Daoy (cell line): ENCODE measurements at regions not wholly inside any gene's neighbourhood (a gene's known extent, or its start where the extent isn't known, plus 50 kb on each side); places are given as distances from the start of the nearest gene placed in this dataset.
"Not testable (repeated sequence)": the region's sequence is repeated elsewhere in the genome, so short reads cannot be mapped to it uniquely, and the experiment has no call there.

ENCODE experiments used
- DNase-seq: peaks from one replicate; pipeline ENCODE4 v3.0.0-alpha.2; 2015; ENCODE audit warnings: low read depth

DNA sequence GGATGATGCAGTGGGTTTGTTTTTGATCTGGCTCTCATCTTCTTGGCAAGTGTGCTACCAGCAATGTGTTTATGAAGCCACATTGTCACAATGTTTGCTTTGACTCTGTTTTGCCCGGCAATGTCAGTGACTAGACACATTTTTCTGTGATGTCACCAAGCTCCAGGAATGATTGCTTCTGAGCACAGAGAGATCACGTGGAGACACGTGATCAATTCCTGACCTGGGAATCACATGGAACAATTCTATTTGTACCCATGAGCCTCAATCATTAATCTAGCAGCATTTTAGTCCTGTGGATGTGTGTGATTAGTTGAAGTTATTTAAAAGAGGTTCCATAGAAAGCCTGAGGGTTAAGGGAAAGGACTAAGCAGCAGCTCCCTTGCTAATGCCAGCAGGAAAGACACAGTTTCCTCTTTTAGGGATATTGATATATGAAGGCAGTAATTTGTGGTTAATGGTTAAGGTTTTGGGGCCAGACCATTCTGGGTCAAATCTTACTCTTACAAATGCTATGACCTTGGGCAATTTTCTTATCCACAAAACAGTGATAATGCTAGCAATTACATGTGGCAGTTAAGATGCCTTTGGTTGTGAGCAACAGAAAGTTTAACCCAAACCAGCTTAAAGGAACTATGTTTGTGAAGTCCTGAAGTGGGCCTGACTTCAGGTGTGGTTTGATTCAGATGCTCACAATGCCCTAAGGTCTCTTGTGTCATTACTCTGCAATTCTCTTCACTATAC lies 59.0 kb downstream of the FASLG start:
- DNase-seq: no peak

- no peak for DNase-seq
Observed at GRCh38 chr1:172719066-172719627, 60.2 kb downstream of the FASLG start.

DNA sequence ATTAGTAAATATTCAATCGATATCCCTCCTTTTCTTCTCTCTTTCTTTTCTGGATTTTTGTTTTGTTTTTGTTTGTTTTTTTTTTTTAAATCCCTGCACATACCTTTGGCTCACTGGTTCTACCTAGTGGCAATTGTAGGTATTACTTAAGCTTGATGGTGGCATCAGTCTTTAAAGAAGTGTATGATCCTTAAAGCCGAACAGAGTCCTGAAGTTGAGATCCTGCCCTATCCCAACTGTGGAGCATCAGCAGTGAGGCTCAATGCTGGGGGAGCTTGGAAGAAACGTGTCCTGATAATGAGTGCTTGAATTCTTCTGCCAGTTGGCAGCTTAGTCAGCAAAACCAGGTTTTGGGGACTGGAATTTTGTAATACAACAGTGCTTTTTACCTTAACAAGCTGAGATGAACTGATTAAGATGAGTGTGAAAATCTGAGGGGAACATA lies 60.8 kb downstream of the FASLG start:
- peak; percentile 35 for DNase-seq

GRCh38 chr1:172720339-172720738 lies 61.4 kb downstream of the FASLG start:
- no peak for DNase-seq

- no peak for DNase-seq
Observed at GRCh38 chr1:172723251-172723650, 64.3 kb downstream of the FASLG start.

- no peak for DNase-seq
Observed at GRCh38 chr1:172724232-172724631, 65.3 kb downstream of the FASLG start.

GRCh38 chr1:172724765-172725613 lies 66.1 kb downstream of the FASLG start:
- no peak for DNase-seq

- DNase-seq: no peak
Observed at GRCh38 chr1:172726740-172727139, 67.8 kb downstream of the FASLG start.

GRCh38 chr1:172727275-172727857 lies 68.5 kb downstream of the FASLG start:
- DNase-seq: no peak

DNA sequence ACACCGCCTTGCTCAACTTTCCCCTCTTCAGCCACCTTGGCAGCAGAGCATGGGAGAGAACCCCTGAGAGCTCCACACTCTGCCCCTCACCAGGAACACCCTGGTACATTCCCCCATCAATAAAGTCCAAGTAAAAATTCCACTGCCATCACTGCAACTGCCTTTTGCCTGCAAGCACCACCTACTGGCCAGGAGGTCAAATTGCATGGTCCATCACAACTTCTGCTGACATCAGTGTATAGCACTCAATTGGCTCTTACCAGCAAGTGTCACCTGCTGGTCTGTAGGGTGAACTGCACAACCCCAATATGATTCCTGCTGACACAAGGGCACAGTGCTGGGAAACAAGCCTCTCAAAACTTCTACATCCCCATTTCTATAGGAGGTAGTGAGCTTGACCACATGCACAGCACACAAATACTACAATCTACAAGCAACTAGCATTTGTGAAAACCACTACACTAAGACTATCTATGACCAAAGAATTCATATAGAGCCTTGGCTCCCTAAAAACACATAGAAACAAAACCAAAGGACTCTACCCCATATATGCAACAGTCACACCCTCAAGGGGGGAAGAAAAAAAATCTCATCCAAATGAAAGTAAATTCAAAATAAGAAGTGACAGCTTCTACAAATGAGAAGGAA lies 69.2 kb downstream of the FASLG start:
- peak; percentile 44 for DNase-seq

- DNase-seq: not testable (repeated sequence)
Observed at GRCh38 chr1:172728705-172729104, 69.8 kb downstream of the FASLG start.

DNA sequence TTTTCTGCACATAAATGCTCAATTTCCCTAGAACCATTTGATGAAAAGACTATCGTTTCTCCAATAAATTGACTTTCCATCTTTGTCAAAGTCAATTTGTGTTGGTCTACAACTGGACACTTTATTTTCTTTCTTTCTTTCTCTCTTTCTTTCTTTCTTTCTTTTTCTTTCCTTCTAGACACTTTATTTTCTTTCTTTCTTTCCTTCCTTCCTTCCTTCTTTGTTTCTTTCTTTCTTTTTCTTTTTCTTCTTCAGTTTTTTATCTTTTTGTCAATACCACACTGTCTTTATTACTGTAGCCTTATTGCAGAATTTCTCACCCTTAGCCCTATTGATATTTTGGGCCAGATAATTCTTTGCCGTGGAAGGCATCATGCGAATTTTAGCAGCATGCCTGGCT lies 73.5 kb downstream of the FASLG start:
- no peak for DNase-seq

- no peak for DNase-seq
Observed at GRCh38 chr1:172733815-172734214, 74.9 kb downstream of the FASLG start.

DNA sequence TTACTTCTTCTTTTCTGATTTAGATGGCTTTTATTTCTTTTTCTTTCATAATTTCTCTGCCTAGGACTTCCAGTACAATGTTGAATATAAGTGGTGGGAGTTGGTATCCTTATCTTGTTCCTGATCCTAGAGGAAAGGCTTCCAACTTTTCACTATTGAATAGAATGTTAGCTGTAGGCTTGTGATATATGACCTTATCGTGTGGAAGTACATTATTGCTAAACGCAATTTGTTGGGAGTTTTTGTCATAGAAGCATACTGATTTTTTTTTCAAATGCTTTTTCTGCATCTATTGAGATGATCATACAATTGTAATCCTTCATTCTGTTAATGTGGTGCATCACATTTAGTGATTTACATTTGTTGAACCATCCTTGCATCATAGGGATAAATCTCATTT lies 79.5 kb downstream of the FASLG start:
- DNase-seq: no peak

- DNase-seq: peak; percentile 25
Observed at GRCh38 chr1:172742599-172743500, 83.9 kb downstream of the FASLG start.

DNA sequence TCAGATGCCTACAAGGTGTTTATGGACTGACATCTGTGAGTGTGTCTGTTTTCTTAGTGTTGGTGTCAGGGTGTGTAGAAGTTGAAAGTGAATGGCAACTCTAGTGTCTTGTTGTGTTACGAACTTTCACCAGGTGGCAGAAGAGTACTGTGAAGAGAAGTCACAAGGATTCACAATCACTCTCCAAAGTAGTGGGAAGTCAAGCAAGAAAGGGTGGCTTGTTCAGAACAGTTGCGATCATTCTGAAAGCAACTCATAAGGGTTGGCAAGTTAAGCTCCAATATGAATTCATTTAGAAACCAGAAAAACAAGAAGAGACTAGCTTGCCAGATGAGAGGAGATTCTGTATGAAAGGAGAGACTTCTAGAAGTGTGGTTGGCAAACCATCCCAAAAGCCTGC lies 86.1 kb downstream of the FASLG start:
- DNase-seq: peak; percentile 76

GRCh38 chr1:172746091-172746949 lies 87.4 kb downstream of the FASLG start:
- DNase-seq: peak; percentile 93

DNA sequence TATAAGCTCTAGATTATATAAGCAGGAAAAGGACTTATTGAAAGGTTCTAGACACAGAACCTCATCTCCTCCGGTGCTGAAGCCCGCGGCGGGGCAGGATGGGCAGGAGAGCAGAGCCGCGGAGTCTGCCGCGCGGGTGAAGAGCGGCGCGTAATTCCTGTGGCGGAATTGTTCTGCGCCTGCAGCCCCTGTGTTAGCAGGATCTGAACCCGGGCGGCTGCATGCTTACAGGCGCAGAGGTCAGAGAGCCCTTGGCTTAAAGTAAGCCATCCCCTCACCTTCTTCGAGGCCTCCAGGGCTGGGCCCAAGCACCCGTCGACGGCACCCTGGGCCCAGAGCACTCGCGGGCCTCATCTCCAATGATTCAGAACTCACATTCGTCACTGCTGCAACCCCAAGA lies 89.3 kb downstream of the FASLG start:
- no peak for DNase-seq

DNA sequence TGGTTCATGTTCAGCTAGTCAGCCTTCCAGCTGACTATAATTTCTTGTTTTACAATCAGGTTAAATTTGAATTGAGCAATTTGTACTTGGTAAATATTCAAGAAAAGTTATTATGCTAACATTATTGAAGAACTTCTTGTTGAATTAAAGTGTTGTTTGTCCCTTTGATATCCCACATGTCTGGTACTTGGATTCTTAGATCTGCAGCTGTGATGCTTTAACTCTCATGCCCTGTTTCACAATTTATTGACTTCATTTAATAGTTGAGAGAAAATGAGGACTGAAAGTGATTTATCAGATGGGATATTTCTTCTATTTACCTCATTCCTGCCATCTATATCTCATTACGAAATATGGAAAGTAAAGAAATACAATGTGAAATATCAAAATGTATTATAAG lies 92.8 kb downstream of the FASLG start:
- no peak for DNase-seq

- DNase-seq: no peak
Observed at GRCh38 chr1:172753964-172754363, 95.1 kb downstream of the FASLG start.
